GM19372 (cell line): ENCODE measurements at regions not wholly inside any gene's neighbourhood (a gene's known extent, or its start where the extent isn't known, plus 50 kb on each side); places are given as distances from the start of the nearest gene placed in this dataset.
"Not testable (repeated sequence)": the region's sequence is repeated elsewhere in the genome, so short reads cannot be mapped to it uniquely, and the experiment has no call there.

Source experiments
- ATAC-seq: cut with Tn5 transposase; IDR thresholded peaks from one replicate; pipeline ENCODE4 v1.9.1; 2021; ENCODE audit warnings: mild to moderate bottlenecking, low read depth, moderate library complexity; ENCODE audit not compliant: unreplicated experiment

- ATAC-seq, result no peak
These were observed 62.4 kb downstream of the CRYBB2 start for GRCh38 chr22:25281675-25282345.

- no peak for ATAC-seq
These were observed 62.9 kb downstream of the CRYBB2 start for GRCh38 chr22:25282346-25282670.

- ATAC-seq, result no peak
These were observed 63.5 kb downstream of the CRYBB2 start for GRCh38 chr22:25282671-25283561.

DNA sequence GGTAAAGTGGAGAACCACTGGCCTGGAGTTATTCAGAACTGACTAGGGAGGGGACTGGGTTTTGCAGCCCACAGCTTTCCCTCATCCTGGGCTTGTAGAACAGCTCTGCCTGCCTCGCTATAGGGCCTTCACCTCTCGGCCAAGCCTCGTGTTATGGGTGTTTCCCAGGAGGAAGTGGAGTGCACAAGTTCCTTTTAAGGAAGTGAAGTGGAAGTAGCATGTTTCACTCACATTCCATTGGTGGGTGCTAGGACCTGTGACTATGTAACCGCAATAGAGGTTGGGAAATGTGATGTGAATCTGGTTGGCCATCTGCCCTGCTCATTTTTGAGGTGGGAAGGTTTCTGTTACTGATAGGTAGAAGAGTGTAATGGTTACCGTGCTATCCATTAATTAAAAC is 69.0 kb downstream of the CRYBB2 start:
- ATAC-seq, result not testable (repeated sequence)

DNA sequence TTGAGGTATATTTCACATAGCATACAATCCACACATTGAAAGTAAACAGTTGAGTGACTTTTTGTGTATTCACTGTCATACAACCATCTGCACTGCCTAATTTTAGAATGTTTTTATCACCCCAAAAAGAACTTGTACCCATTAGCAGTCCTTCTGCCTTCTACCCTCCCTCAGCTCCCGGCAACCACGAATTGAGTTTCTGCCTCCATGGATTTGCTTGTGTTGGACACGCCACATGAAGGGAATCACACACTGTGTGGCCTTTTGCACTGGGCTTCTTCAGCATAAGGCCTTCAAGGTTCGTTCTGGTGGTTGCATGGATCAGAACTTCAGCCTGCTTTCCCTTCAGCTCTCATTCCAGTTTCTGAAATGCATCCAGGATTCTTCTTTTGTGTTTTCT is 82.5 kb downstream of the CRYBB2 start:
- ATAC-seq, result not testable (repeated sequence)

DNA sequence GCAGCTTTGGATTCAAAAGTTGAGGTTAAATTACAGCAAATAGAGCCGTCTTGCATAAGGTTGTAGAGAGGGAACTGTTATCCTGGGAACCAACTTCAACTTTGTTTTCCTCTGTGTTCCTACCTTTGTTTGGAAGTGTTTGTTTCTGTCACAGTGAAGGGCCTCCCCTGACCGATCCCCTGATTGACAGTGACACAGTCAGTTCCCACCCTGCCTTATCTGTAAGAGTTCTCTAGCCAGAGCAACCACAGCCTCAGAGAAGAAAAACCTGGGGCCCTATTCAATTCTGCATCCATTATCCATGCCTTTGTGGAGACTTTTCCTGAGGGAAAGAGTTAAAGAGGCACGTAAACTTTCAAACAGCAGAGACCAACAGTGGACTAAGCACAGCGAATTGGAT is 90.1 kb downstream of the CRYBB2 start:
- not testable (repeated sequence) for ATAC-seq

GRCh38 chr22:25311924-25312323 is 92.5 kb downstream of the CRYBB2 start:
- ATAC-seq, result not testable (repeated sequence)

- ATAC-seq, result no peak
These were observed 98.8 kb downstream of the CRYBB2 start for GRCh38 chr22:25318081-25318823.

GRCh38 chr22:25327018-25327755 is 107.7 kb downstream of the CRYBB2 start:
- no peak for ATAC-seq

DNA sequence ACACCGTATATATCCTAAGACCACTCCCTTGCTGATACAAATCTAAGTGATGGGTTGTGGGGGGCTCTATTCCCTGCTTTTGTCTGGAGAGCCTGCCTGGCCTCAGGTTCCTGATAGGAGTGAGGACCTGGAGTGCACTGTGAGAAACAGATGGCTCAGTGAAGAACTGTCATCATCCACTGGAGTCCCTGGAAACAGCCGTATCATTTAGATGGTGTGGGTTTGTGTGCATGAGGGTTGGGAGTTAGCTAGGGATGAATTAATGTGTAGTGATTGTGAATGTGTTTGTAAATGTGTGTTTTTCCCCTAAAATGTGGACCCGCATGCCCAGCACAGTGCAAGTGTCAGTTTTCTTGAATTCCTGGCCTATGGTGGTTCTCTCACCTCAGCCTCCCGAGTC is 111.6 kb downstream of the CRYBB2 start:
- ATAC-seq, result no peak

GRCh38 chr22:25331911-25332310 is 112.5 kb downstream of the CRYBB2 start:
- not testable (repeated sequence) for ATAC-seq

DNA sequence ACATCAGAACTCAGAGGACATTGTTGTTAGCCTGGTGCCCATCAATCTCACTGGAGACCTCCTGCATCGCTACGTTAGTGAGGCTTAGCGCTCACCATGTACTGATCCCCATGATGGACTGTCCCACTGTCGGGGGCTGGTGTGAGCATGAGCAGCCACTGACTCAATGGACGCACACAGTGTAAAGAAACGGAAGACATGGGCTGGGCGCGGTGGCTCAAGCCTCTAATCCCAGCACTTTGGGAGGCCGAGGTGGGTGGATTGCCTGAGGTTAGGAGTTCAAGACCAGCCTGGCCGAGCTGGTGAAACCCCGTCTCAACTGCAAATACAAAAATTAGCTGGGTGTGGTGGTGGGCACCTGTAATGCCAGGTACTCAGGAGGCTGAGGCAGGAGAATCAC is 112.9 kb downstream of the CRYBB2 start:
- no peak for ATAC-seq

- no peak for ATAC-seq
These were observed 114.7 kb downstream of the CRYBB2 start for GRCh38 chr22:25334162-25334490.

- not testable (repeated sequence) for ATAC-seq
These were observed 115.2 kb downstream of the CRYBB2 start for GRCh38 chr22:25334631-25335030.

- ATAC-seq, result not testable (repeated sequence)
These were observed 115.8 kb downstream of the CRYBB2 start for GRCh38 chr22:25335276-25335675.

DNA sequence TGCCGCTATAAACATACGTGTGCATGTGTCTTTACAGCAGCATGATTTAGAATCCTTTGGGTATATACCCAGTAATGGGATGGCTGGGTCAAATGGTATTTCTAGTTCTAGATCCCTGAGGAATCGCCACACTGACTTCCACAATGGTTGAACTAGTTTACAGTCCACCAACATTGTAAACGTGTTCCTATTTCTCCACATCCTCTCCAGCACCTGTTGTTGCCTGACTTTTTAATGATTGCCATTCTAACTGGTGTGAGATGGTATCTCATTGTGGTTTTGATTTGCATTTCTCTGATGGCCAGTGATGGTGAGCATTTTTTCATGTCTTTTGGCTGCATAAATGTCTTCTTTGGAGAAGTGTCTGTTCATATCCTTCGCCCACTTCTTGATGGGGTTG is 121.1 kb downstream of the CRYBB2 start:
- not testable (repeated sequence) for ATAC-seq

DNA sequence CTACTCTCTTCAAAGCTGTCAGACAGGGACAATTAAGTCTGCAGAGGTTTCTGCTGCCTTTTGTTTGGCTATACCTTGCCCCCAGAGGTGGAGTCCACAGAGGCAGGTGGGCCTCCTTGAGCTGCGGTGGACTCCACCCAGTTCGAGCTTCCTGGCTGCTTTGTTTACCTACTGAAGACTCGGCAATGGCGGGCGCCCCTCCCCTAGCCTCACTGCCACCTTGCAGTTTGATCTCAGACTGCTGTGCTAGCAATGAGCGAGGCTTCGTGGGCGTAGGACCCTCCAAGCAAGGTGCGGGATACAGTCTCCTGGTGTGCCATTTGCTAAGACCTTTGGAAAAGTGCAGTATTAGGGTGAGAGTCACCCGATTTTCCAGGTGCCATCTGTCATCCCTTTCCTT is 124.9 kb downstream of the CRYBB2 start:
- not testable (repeated sequence) for ATAC-seq

GRCh38 chr22:25346859-25347751 is 127.7 kb downstream of the CRYBB2 start:
- no peak for ATAC-seq

- no peak for ATAC-seq
These were observed 128.3 kb downstream of the CRYBB2 start for GRCh38 chr22:25347752-25348102.

- no peak for ATAC-seq
These were observed 129.0 kb downstream of the CRYBB2 start for GRCh38 chr22:25348391-25348790.
